ENCODE measurements at regions not wholly inside any gene's neighbourhood (a gene's known extent, or its start where the extent isn't known, plus 50 kb on each side); places are given as distances from the start of the nearest gene placed in this dataset.

DNA sequence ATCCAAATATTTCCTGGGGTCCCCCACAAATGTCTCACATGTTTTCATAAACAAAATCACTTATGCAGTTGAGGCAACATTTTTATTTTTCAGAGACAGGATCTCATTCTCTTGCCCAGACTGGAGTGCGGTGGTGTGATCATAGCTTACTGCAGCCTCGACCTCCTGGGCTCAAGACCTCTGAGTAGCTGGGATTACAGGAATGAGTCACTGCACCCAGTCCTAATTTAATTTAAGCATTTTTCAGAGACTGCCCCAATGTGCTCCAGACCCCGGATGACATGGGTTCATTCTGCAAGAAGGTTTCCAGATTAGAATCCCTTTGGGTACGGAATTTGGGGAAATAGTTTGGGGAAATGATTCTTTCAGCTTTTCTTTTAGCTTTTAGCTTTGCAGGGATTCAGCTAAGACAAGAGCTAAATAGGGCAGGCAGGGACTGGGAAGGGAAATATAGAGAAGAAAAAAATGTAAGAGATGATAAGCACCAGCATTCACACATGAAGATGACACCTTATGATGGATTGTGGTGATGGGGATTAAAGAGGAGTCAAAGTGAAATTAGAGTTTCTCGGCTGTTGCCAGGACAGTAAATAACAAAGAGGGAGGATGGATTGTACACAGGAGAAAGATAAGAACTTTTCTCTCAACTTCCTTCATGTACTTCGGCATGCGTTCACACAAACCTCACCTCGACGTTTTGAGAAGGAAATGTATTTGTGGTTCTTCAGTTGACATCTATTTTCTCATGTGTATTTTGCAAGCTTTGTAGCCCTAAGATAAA lies 169.4 kb upstream of the TAB2 start:
- Histone ChIP-seq H3K9me3 (ENCODE audit: control insufficient read depth, insufficient read depth, low read length) (no peaks in the 10 kb centered on the region), H3K27ac (ENCODE audit: low read length) (no peak overlapping the region), H3K27me3 (ENCODE audit: control insufficient read depth, insufficient read depth, low read length) (no peaks in the 10 kb centered on the region), H3K4me3 (ENCODE audit: low read length) (no peak overlapping the region), H3K4me1 (ENCODE audit: control insufficient read depth, insufficient read depth, low read length) (no peaks in the 10 kb centered on the region), H3K36me3 (ENCODE audit: control insufficient read depth, insufficient read depth, low read length) (no peaks in the 10 kb centered on the region)
- DNase-seq (ENCODE audit: low read depth, low spot score), result no peak
- WGBS (ENCODE audit: insufficient coverage, insufficient read length), result no CpG with 5 or more reads among the region's 9 CpGs

GRCh38 chr6:149149653-149150052 lies 167.9 kb upstream of the TAB2 start:
- WGBS (ENCODE audit: insufficient coverage, insufficient read length), result no CpG with 5 or more reads among the region's 2 CpGs
- H3K4me3 ChIP-seq (ENCODE audit: low read length), result no peak overlapping the region
- no peaks in the 10 kb centered on the region for H3K36me3 ChIP-seq (ENCODE audit: control insufficient read depth, insufficient read depth, low read length)
- H3K9me3 ChIP-seq (ENCODE audit: control insufficient read depth, insufficient read depth, low read length), result no peaks in the 10 kb centered on the region
- no peaks in the 10 kb centered on the region for H3K4me1 ChIP-seq (ENCODE audit: control insufficient read depth, insufficient read depth, low read length)
- no peak overlapping the region for H3K27ac ChIP-seq (ENCODE audit: low read length)
- no peaks in the 10 kb centered on the region for H3K27me3 ChIP-seq (ENCODE audit: control insufficient read depth, insufficient read depth, low read length)
- DNase-seq (ENCODE audit: low read depth, low spot score), result no peak

GRCh38 chr6:149150301-149150700 lies 167.2 kb upstream of the TAB2 start:
- H3K27me3 ChIP-seq (ENCODE audit: control insufficient read depth, insufficient read depth, low read length), result no peaks in the 10 kb centered on the region
- WGBS (ENCODE audit: insufficient coverage, insufficient read length), result no CpG with 5 or more reads among the region's 4 CpGs
- H3K4me3 ChIP-seq (ENCODE audit: low read length), result no peak overlapping the region

DNA sequence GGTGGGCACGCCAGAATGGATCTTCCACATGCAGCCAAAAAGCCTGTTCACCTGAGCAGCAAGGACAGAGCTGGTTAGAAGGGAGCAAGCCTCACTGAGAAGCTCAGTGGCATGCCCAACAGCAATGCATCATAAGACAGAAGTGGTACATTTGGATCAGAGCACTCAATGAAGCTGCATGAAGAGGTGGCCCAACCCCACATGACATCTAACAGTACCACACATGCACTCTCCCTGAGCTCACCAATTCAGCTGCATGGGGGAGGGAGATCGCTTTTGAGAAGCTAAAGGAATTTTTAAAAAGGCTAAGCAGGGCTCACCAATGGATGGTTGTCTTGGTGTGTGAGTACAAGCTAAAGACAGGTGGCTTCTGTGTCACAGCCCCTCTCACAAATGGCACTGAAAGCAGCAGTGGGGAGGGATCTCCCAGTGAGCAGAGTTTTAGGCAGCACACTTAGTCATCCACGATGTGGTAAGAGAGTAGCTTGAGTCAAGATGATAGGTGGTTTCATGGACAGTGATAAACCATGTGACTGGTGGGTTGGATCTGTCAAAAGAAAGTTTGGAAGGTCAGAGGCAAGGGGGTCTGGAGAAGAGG lies 166.6 kb upstream of the TAB2 start:
- no peaks in the 10 kb centered on the region for H3K9me3 ChIP-seq (ENCODE audit: control insufficient read depth, insufficient read depth, low read length)

More at GRCh38 chr6:149150301-149150700, 167.2 kb upstream of the TAB2 start:
- no peaks in the 10 kb centered on the region for H3K4me1 ChIP-seq (ENCODE audit: control insufficient read depth, insufficient read depth, low read length)
- no peak for DNase-seq (ENCODE audit: low read depth, low spot score)
- no peaks in the 10 kb centered on the region for H3K9me3 ChIP-seq (ENCODE audit: control insufficient read depth, insufficient read depth, low read length)
- no peak overlapping the region for H3K27ac ChIP-seq (ENCODE audit: low read length)
- no peaks in the 10 kb centered on the region for H3K36me3 ChIP-seq (ENCODE audit: control insufficient read depth, insufficient read depth, low read length)

DNA sequence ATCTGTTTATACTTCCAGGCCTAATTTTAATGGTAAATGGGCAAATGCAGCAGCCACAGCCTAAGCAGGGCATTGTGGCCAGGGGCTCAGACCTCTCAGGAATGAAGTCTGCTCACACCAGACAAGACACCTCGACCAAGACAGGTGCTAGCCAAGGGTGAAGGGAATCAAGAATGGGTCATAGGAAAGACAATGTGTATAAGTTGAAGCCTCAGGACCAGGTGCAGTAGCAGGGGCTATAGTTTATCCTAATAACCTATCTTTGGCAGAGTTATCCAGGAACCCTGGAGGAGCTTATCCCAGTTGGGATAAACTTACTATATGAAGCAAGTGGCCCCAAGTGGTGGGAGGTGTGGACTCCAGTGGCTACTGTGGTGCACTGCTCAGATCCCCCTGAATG lies 165.0 kb upstream of the TAB2 start:
- Histone ChIP-seq H3K4me3 (ENCODE audit: low read length) (no peak overlapping the region), H3K9me3 (ENCODE audit: control insufficient read depth, insufficient read depth, low read length) (no peaks in the 10 kb centered on the region), H3K4me1 (ENCODE audit: control insufficient read depth, insufficient read depth, low read length) (no peaks in the 10 kb centered on the region; the same call in 1 of the 2 replicates), H3K27ac (ENCODE audit: low read length) (no peak overlapping the region), H3K36me3 (ENCODE audit: control insufficient read depth, insufficient read depth, low read length) (no peaks in the 10 kb centered on the region), H3K27me3 (ENCODE audit: control insufficient read depth, insufficient read depth, low read length) (no peaks in the 10 kb centered on the region)
- WGBS (ENCODE audit: insufficient coverage, insufficient read length), result no CpG with 5 or more reads among the region's 1 CpG
- DNase-seq (ENCODE audit: low read depth, low spot score), result no peak

More for the DNA sequence above, 166.6 kb upstream of the TAB2 start:
- H3K4me1 ChIP-seq (ENCODE audit: control insufficient read depth, insufficient read depth, low read length), result no peaks in the 10 kb centered on the region
- no peak for DNase-seq (ENCODE audit: low read depth, low spot score)
- no peak overlapping the region for H3K4me3 ChIP-seq (ENCODE audit: low read length)
- WGBS (ENCODE audit: insufficient coverage, insufficient read length), result no CpG with 5 or more reads among the region's 3 CpGs
- H3K27me3 ChIP-seq (ENCODE audit: control insufficient read depth, insufficient read depth, low read length), result no peaks in the 10 kb centered on the region
- H3K27ac ChIP-seq (ENCODE audit: low read length), result no peak overlapping the region
- H3K36me3 ChIP-seq (ENCODE audit: control insufficient read depth, insufficient read depth, low read length), result no peaks in the 10 kb centered on the region

DNA sequence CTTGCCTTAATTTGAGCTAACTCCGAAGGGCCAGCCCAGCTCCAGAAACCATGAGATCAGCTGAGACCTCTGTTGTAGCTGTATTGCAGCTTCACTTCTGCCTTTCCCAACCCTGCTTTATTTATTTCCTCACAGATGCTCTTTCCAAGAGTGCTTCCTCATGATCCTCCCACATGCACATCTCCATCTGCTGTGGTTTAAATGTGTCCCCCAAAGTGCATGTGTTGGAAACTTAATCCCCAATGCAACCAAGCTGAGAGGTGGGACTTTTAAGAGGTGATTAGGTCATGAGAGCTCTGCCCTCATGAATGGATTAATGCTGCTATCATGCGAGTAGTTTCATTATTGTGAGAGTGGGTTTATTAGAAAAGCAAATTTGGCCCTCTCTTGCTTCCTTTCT lies 164.4 kb upstream of the TAB2 start:
- no CpG with 5 or more reads among the region's 2 CpGs for WGBS (ENCODE audit: insufficient coverage, insufficient read length)
- no peaks in the 10 kb centered on the region for H3K27me3 ChIP-seq (ENCODE audit: control insufficient read depth, insufficient read depth, low read length)
- DNase-seq (ENCODE audit: low read depth, low spot score), result no peak
- no peaks in the 10 kb centered on the region for H3K36me3 ChIP-seq (ENCODE audit: control insufficient read depth, insufficient read depth, low read length)
- no peak overlapping the region for H3K4me3 ChIP-seq (ENCODE audit: low read length)
- no peaks in the 10 kb centered on the region for H3K9me3 ChIP-seq (ENCODE audit: control insufficient read depth, insufficient read depth, low read length)
- no peak overlapping the region for H3K27ac ChIP-seq (ENCODE audit: low read length)
- H3K4me1 ChIP-seq (ENCODE audit: control insufficient read depth, insufficient read depth, low read length), result peaks cover 2% of the 10 kb centered on the region

DNA sequence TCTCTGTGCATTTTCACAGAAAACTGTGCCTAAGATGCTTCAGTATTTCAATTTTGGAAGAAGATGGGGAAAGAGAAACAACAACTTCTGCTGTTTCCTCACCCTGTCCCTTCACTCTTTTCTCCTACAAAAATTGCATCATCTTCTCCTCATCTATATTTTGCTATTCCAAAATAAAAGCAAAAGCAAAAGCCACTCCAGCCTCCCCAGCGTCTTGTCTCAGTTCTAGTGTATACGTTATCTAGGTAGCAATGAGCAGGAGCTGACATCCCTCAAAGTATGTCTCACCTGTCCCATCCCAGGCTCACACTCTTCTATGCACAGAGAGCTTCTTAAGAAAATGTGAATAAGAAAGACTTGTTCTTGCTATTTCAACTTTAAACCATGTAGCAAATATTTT lies 163.8 kb upstream of the TAB2 start:
- no peak for DNase-seq (ENCODE audit: low read depth, low spot score)
- no peak overlapping the region for H3K27ac ChIP-seq (ENCODE audit: low read length)
- no CpG with 5 or more reads among the region's 2 CpGs for WGBS (ENCODE audit: insufficient coverage, insufficient read length)
- no peaks in the 10 kb centered on the region for H3K36me3 ChIP-seq (ENCODE audit: control insufficient read depth, insufficient read depth, low read length)
- no peaks in the 10 kb centered on the region for H3K9me3 ChIP-seq (ENCODE audit: control insufficient read depth, insufficient read depth, low read length)
- H3K27me3 ChIP-seq (ENCODE audit: control insufficient read depth, insufficient read depth, low read length), result no peaks in the 10 kb centered on the region
- H3K4me3 ChIP-seq (ENCODE audit: low read length), result no peak overlapping the region
- H3K4me1 ChIP-seq (ENCODE audit: control insufficient read depth, insufficient read depth, low read length), result peaks cover 2% of the 10 kb centered on the region

- Histone ChIP-seq H3K4me1 (ENCODE audit: control insufficient read depth, insufficient read depth, low read length) (peaks cover 2% of the 10 kb centered on the region), H3K9me3 (ENCODE audit: control insufficient read depth, insufficient read depth, low read length) (no peaks in the 10 kb centered on the region), H3K4me3 (ENCODE audit: low read length) (no peak overlapping the region), H3K27me3 (ENCODE audit: control insufficient read depth, insufficient read depth, low read length) (no peaks in the 10 kb centered on the region), H3K27ac (ENCODE audit: low read length) (no peak overlapping the region), H3K36me3 (ENCODE audit: control insufficient read depth, insufficient read depth, low read length) (no peaks in the 10 kb centered on the region)
- WGBS (ENCODE audit: insufficient coverage, insufficient read length), result no CpG with 5 or more reads among the region's 1 CpG
- DNase-seq (ENCODE audit: low read depth, low spot score), result no peak
These were observed 163.2 kb upstream of the TAB2 start for GRCh38 chr6:149154261-149154821.

GRCh38 chr6:149157126-149157525 lies 160.4 kb upstream of the TAB2 start:
- Histone ChIP-seq H3K4me3 (ENCODE audit: low read length) (no peak overlapping the region), H3K9me3 (ENCODE audit: control insufficient read depth, insufficient read depth, low read length) (no peaks in the 10 kb centered on the region), H3K27ac (ENCODE audit: low read length) (no peak overlapping the region), H3K27me3 (ENCODE audit: control insufficient read depth, insufficient read depth, low read length) (no peaks in the 10 kb centered on the region; the same call in 1 of the 2 replicates), H3K4me1 (ENCODE audit: control insufficient read depth, insufficient read depth, low read length) (peaks cover 2% of the 10 kb centered on the region), H3K36me3 (ENCODE audit: control insufficient read depth, insufficient read depth, low read length) (no peaks in the 10 kb centered on the region)
- WGBS (ENCODE audit: insufficient coverage, insufficient read length), result no CpG with 5 or more reads among the region's 5 CpGs
- no peak for DNase-seq (ENCODE audit: low read depth, low spot score)

GRCh38 chr6:149158076-149158475 lies 159.4 kb upstream of the TAB2 start:
- Histone ChIP-seq H3K27me3 (ENCODE audit: control insufficient read depth, insufficient read depth, low read length) (no peaks in the 10 kb centered on the region; the same call in 1 of the 2 replicates), H3K27ac (ENCODE audit: low read length) (no peak overlapping the region), H3K4me3 (ENCODE audit: low read length) (no peak overlapping the region), H3K9me3 (ENCODE audit: control insufficient read depth, insufficient read depth, low read length) (no peaks in the 10 kb centered on the region), H3K4me1 (ENCODE audit: control insufficient read depth, insufficient read depth, low read length) (peaks cover 2% of the 10 kb centered on the region), H3K36me3 (ENCODE audit: control insufficient read depth, insufficient read depth, low read length) (no peaks in the 10 kb centered on the region)
- no peak for DNase-seq (ENCODE audit: low read depth, low spot score)
- no CpG with 5 or more reads among the region's 6 CpGs for WGBS (ENCODE audit: insufficient coverage, insufficient read length)
